A673 (cell line): ENCODE measurements at regions not wholly inside any gene's neighbourhood (a gene's known extent, or its start where the extent isn't known, plus 50 kb on each side); places are given as distances from the start of the nearest gene placed in this dataset.
"Not testable (repeated sequence)": the region's sequence is repeated elsewhere in the genome, so short reads cannot be mapped to it uniquely, and the experiment has no call there.

ENCODE experiments used
- BruUV-seq: library from RNA; stranded (reverse); fragments of 400-500 nt; replicated peaks from 2 replicates; lab custom pipeline; 2021; lab: Mats Ljungman, UMichigan
- CTCF ChIA-PET: fragments of 300-600 bp; sonication (Branson Sonifier 250); formaldehyde crosslinking; loops from one replicate; lab custom pipeline; 2022; ENCODE audit warnings: antibody characterized with exemption; lab: Charles Lee
- POLR2A ChIA-PET: fragments of 300-600 bp; sonication (Branson Sonifier 250); formaldehyde crosslinking; loops from one replicate; lab custom pipeline; 2022; ENCODE audit warnings: antibody characterized with exemption; ENCODE audit not compliant: low non-redundant PET; lab: Charles Lee
- DNase-seq: peaks from one replicate; pipeline ENCODE4 v3.0.0-alpha.2; 2015; ENCODE audit warnings: low spot score
- H3K27ac ChIP-seq: fragments of 200-600 bp; sonication (generic); 2 replicates; pipeline ENCODE4 v1.5.1; 2016; ENCODE audit warnings: mixed run types, low read depth, mild to moderate bottlenecking, mixed read lengths, antibody characterized with exemption, low read length; ENCODE audit not compliant: poor library complexity, severe bottlenecking
- H3K27me3 ChIP-seq: fragments of 200-600 bp; sonication (generic); replicated peaks from 2 replicates; pipeline ENCODE4 v1.6.1; 2017; ENCODE audit warnings: mixed run types, low read depth, mild to moderate bottlenecking, mixed read lengths, antibody characterized with exemption, low read length; ENCODE audit not compliant: insufficient read depth, poor library complexity
- H3K36me3 ChIP-seq: fragments of 200-600 bp; sonication (generic); 2 replicates; pipeline ENCODE4 v1.6.1; 2016; ENCODE audit warnings: mixed run types, mild to moderate bottlenecking, mixed read lengths, antibody characterized with exemption, low read length; ENCODE audit not compliant: insufficient read depth, poor library complexity, severe bottlenecking
- H3K4me1 ChIP-seq: fragments of 200-600 bp; sonication (generic); 2 replicates; pipeline ENCODE4 v1.6.1; 2017; ENCODE audit warnings: mixed run types, mild to moderate bottlenecking, mixed read lengths, antibody characterized with exemption, low read length; ENCODE audit not compliant: insufficient read depth, poor library complexity, severe bottlenecking
- H3K4me3 ChIP-seq: fragments of 200-600 bp; sonication (generic); 2 replicates; pipeline ENCODE4 v1.5.1; 2016; ENCODE audit warnings: low read depth, mixed run types, mild to moderate bottlenecking, mixed read lengths, low read length; ENCODE audit not compliant: poor library complexity, severe bottlenecking
- H3K9me3 ChIP-seq: fragments of 200-600 bp; sonication (generic); 2 replicates; pipeline ENCODE4 v1.6.1; 2016; ENCODE audit warnings: mixed run types, low read depth, mild to moderate bottlenecking, mixed read lengths, antibody characterized with exemption, low read length; ENCODE audit not compliant: poor library complexity, severe bottlenecking
- CTCF ChIP-seq: fragments of 300-800, 200-600 bp; sonication (generic); conservative IDR thresholded peaks from 2 replicates; pipeline ENCODE4 v1.5.1; 2017; ENCODE audit warnings: low read depth, mild to moderate bottlenecking, antibody characterized with exemption, low read length, moderate library complexity, mixed read lengths
- EZH2 ChIP-seq: fragments of 200-600 bp; sonication (generic); IDR thresholded peaks from 2 replicates; pipeline ENCODE4 v1.6.1; 2017; ENCODE audit warnings: borderline replicate concordance, low read depth, mild to moderate bottlenecking, mixed read lengths, antibody characterized with exemption, low read length; ENCODE audit not compliant: poor library complexity, severe bottlenecking
- intact Hi-C: fragments of 100-400 bp; cut with micrococcal nuclease; formaldehyde crosslinking; loops from one replicate; pipeline ENCODE4 v1.10.0; 2022; ENCODE audit not compliant: unreplicated experiment

GRCh38 chr5:117731446-117731845 is 1156.8 kb upstream of the SEMA6A start:
- no TSS peak for BruUV-seq
- Histone ChIP-seq H3K4me3 (no peak overlapping the region), H3K9me3 (no peaks in the 10 kb centered on the region), H3K4me1 (no peaks in the 10 kb centered on the region), H3K27me3 (no peaks in the 10 kb centered on the region), H3K36me3 (no peaks in the 10 kb centered on the region), H3K27ac (no peak overlapping the region)
- ChIA-PET POLR2A (no interaction called here), CTCF (interaction anchor here (0.6 kb wide), 1 partner anchor 272 kb away, joined by 5 read pairs; no protein-coding TSS in a partner anchor)
- no peak for DNase-seq
- no peak for TF ChIP-seq CTCF
- no peak for TF ChIP-seq EZH2
- intact Hi-C loops, result no loop called here

GRCh38 chr5:117720784-117721183 is 1146.2 kb upstream of the SEMA6A start:
- DNase-seq, H3K27me3 ChIP-seq, H3K4me1 ChIP-seq, H3K27ac ChIP-seq, H3K36me3 ChIP-seq, POLR2A ChIA-PET, BruUV-seq, H3K4me3 ChIP-seq, intact Hi-C loops, CTCF ChIA-PET: not testable (repeated sequence)
- peaks cover 14% of the 10 kb centered on the region for H3K9me3 ChIP-seq

GRCh38 chr5:117719413-117719812 is 1144.8 kb upstream of the SEMA6A start:
- H3K27ac ChIP-seq, result no peak overlapping the region
- BruUV-seq, result no TSS peak
- H3K4me3 ChIP-seq, result no peak overlapping the region
- no peak for TF ChIP-seq EZH2
- no peak for TF ChIP-seq CTCF
- H3K4me1 ChIP-seq, result no peaks in the 10 kb centered on the region
- ChIA-PET CTCF (no interaction called here), POLR2A (no interaction called here)
- peaks cover 25% of the 10 kb centered on the region for H3K9me3 ChIP-seq
- intact Hi-C loops, result no loop called here
- H3K36me3 ChIP-seq, result no peaks in the 10 kb centered on the region
- H3K27me3 ChIP-seq, result no peaks in the 10 kb centered on the region
- no peak for DNase-seq

- DNase-seq, result no peak
- ChIA-PET POLR2A (no interaction called here), CTCF (no interaction called here)
- Histone ChIP-seq H3K4me1 (no peaks in the 10 kb centered on the region), H3K36me3 (no peaks in the 10 kb centered on the region), H3K27ac (no peak overlapping the region), H3K4me3 (no peak overlapping the region), H3K9me3 (peaks cover 50% of the 10 kb centered on the region), H3K27me3 (no peaks in the 10 kb centered on the region)
- no TSS peak for BruUV-seq
- intact Hi-C loops, result no loop called here
- TF ChIP-seq EZH2 (no peak), CTCF (no peak)
Observed at GRCh38 chr5:117713585-117714198, 1139.1 kb upstream of the SEMA6A start.
